GM23338 (cell line): ENCODE measurements at regions not wholly inside any gene's neighbourhood (a gene's known extent, or its start where the extent isn't known, plus 50 kb on each side); places are given as distances from the start of the nearest gene placed in this dataset.

ENCODE experiments used
- ATAC-seq: fragments of 200-7000 bp; cut with Tn5 transposase; 3 replicates; pipeline ENCODE4 v1.9.1; 2020
- DNase-seq: peaks from one replicate; pipeline ENCODE4 v3.0.0-alpha.2; 2015; ENCODE audit warnings: low spot score
- H2AFZ ChIP-seq: fragments of 200-600 bp; sonication (generic); 2 replicates; pipeline ENCODE4 v1.8.0; 2016; ENCODE audit warnings: antibody characterized with exemption, mild to moderate bottlenecking, moderate library complexity
- H3F3A ChIP-seq: fragments of 200-600 bp; sonication (generic); replicated peaks from 2 replicates; pipeline ENCODE4 v1.8.0; 2017; ENCODE audit warnings: antibody characterized with exemption, mixed run types, low read depth
- H3K27ac ChIP-seq: fragments of 200-600 bp; sonication (generic); 2 replicates; pipeline ENCODE4 v1.6.1; 2016; ENCODE audit warnings: low read depth
- H3K27me3 ChIP-seq: fragments of 200-600 bp; sonication (generic); 2 replicates; pipeline ENCODE4 v1.8.0; 2016; ENCODE audit warnings: mild to moderate bottlenecking, mixed run types, moderate library complexity; ENCODE audit not compliant: insufficient read depth
- H3K36me3 ChIP-seq: fragments of 200-600 bp; sonication (generic); 2 replicates; pipeline ENCODE4 v1.8.0; 2016; ENCODE audit warnings: mild to moderate bottlenecking; ENCODE audit not compliant: insufficient read depth
- H3K4me1 ChIP-seq: fragments of 200-600 bp; sonication (generic); 2 replicates; pipeline ENCODE4 v1.8.0; 2016; ENCODE audit warnings: mild to moderate bottlenecking, moderate library complexity; ENCODE audit not compliant: insufficient read depth
- H3K4me2 ChIP-seq: fragments of 200-600 bp; sonication (generic); 2 replicates; pipeline ENCODE4 v1.7.1; 2017; ENCODE audit warnings: mixed run types
- H3K4me3 ChIP-seq: fragments of 200-600 bp; sonication (generic); 2 replicates; pipeline ENCODE4 v1.6.1; 2016; ENCODE audit warnings: mixed run types
- H3K79me2 ChIP-seq: fragments of 200-600 bp; sonication (generic); replicated peaks from 2 replicates; pipeline ENCODE4 v1.8.0; 2017; ENCODE audit warnings: mild to moderate bottlenecking; ENCODE audit not compliant: insufficient read depth
- H3K9me2 ChIP-seq: fragments of 200-600 bp; sonication (generic); 2 replicates; pipeline ENCODE4 v1.8.0; 2017; ENCODE audit not compliant: insufficient read depth
- H4K20me1 ChIP-seq: fragments of 200-600 bp; sonication (generic); replicated peaks from 2 replicates; pipeline ENCODE4 v1.8.0; 2017; ENCODE audit warnings: mild to moderate bottlenecking; ENCODE audit not compliant: insufficient read depth
- H3K27ac Mint-ChIP-seq: 2 replicates; pipeline ENCODE4 v1.8.0; 2020; ENCODE audit warnings: inconsistent platforms, mild to moderate bottlenecking, moderate library complexity, mixed read lengths
- H3K27me3 Mint-ChIP-seq: 3 replicates; pipeline ENCODE4 v1.8.0; 2022; ENCODE audit warnings: low read depth, mild to moderate bottlenecking, moderate library complexity, mixed read lengths, inconsistent platforms; ENCODE audit not compliant: insufficient read depth, poor library complexity
- H3K36me3 Mint-ChIP-seq: 3 replicates; pipeline ENCODE4 v1.8.0; 2021; ENCODE audit warnings: low read depth, mild to moderate bottlenecking, inconsistent platforms, moderate library complexity, mixed read lengths
- H3K4me1 Mint-ChIP-seq: 3 replicates; pipeline ENCODE4 v1.8.0; 2020; ENCODE audit warnings: mild to moderate bottlenecking, inconsistent platforms, mixed read lengths
- H3K4me3 Mint-ChIP-seq: 3 replicates; pipeline ENCODE4 v1.8.0; 2021; ENCODE audit warnings: moderate library complexity, mild to moderate bottlenecking, inconsistent platforms, mixed read lengths
- H3K9me3 Mint-ChIP-seq: 3 replicates; pipeline ENCODE4 v1.8.0; 2020; ENCODE audit warnings: moderate library complexity, mild to moderate bottlenecking, inconsistent platforms, mixed read lengths
- CREB1 ChIP-seq: fragments of 250-450 bp; sonication (Bioruptor Pico); IDR thresholded peaks from 2 replicates; pipeline ENCODE4 v1.5.0; 2020; ENCODE audit warnings: low read depth, mild to moderate bottlenecking, moderate library complexity
- EZH2 ChIP-seq: fragments of 200-600 bp; sonication (generic); IDR thresholded peaks from one replicate; pipeline ENCODE4 v1.8.0; 2017; ENCODE audit warnings: antibody characterized with exemption, mild to moderate bottlenecking, low read depth; ENCODE audit not compliant: unreplicated experiment
- JUNB ChIP-seq: IDR thresholded peaks from one replicate; pipeline ENCODE4 v1.6.1; 2016; ENCODE audit warnings: antibody characterized with exemption; ENCODE audit not compliant: unreplicated experiment
- POLR2AphosphoS5 ChIP-seq: IDR thresholded peaks from 2 replicates; pipeline ENCODE4 v1.6.1; 2016; ENCODE audit warnings: antibody characterized with exemption, low read depth
- STAT1 ChIP-seq: IDR thresholded peaks from one replicate; pipeline ENCODE4 v1.6.1; 2016; ENCODE audit warnings: antibody characterized with exemption; ENCODE audit not compliant: unreplicated experiment
- ZNF331 ChIP-seq: fragments of 250-450 bp; sonication (Bioruptor Pico); IDR thresholded peaks from 2 replicates; pipeline ENCODE4 v1.5.0; 2020; ENCODE audit warnings: low read depth, mild to moderate bottlenecking, moderate library complexity
- TF ChIP-seq, protein P1 (sequence below): fragments of 250-450 bp; sonication (Bioruptor Pico); IDR thresholded peaks from 2 replicates; pipeline ENCODE4 v1.5.0; 2020; ENCODE audit warnings: mild to moderate bottlenecking, moderate library complexity
- TF ChIP-seq, protein P2 (sequence below): IDR thresholded peaks from one replicate; pipeline ENCODE4 v1.6.1; 2018; ENCODE audit warnings: antibody characterized with exemption; ENCODE audit not compliant: unreplicated experiment
- TF ChIP-seq, protein P3 (sequence below): IDR thresholded peaks from 2 replicates; pipeline ENCODE4 v1.6.1; 2016; ENCODE audit warnings: antibody characterized with exemption

DNA sequence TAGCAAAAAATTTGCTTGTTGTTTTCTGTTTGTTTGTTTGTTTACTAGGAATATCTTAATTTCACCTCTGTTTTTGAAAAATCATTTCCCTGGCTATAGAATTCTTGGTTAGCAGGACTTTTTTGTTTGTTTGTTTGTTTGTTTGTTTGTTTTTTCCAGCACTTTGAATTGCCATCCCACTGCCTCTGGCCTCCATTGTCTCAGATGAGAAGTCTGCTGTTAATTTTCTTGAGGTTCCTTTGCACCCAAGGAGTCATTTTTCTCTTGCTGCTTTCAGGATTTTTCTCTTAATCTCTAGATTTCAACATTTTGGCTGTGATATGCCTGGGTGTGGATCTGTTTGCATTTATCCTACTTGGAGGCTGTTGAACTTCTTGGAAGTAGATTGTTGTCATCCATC, 105.7 kb downstream of the FOXL3 start (continued):
- TF ChIP-seq, protein P1, sequence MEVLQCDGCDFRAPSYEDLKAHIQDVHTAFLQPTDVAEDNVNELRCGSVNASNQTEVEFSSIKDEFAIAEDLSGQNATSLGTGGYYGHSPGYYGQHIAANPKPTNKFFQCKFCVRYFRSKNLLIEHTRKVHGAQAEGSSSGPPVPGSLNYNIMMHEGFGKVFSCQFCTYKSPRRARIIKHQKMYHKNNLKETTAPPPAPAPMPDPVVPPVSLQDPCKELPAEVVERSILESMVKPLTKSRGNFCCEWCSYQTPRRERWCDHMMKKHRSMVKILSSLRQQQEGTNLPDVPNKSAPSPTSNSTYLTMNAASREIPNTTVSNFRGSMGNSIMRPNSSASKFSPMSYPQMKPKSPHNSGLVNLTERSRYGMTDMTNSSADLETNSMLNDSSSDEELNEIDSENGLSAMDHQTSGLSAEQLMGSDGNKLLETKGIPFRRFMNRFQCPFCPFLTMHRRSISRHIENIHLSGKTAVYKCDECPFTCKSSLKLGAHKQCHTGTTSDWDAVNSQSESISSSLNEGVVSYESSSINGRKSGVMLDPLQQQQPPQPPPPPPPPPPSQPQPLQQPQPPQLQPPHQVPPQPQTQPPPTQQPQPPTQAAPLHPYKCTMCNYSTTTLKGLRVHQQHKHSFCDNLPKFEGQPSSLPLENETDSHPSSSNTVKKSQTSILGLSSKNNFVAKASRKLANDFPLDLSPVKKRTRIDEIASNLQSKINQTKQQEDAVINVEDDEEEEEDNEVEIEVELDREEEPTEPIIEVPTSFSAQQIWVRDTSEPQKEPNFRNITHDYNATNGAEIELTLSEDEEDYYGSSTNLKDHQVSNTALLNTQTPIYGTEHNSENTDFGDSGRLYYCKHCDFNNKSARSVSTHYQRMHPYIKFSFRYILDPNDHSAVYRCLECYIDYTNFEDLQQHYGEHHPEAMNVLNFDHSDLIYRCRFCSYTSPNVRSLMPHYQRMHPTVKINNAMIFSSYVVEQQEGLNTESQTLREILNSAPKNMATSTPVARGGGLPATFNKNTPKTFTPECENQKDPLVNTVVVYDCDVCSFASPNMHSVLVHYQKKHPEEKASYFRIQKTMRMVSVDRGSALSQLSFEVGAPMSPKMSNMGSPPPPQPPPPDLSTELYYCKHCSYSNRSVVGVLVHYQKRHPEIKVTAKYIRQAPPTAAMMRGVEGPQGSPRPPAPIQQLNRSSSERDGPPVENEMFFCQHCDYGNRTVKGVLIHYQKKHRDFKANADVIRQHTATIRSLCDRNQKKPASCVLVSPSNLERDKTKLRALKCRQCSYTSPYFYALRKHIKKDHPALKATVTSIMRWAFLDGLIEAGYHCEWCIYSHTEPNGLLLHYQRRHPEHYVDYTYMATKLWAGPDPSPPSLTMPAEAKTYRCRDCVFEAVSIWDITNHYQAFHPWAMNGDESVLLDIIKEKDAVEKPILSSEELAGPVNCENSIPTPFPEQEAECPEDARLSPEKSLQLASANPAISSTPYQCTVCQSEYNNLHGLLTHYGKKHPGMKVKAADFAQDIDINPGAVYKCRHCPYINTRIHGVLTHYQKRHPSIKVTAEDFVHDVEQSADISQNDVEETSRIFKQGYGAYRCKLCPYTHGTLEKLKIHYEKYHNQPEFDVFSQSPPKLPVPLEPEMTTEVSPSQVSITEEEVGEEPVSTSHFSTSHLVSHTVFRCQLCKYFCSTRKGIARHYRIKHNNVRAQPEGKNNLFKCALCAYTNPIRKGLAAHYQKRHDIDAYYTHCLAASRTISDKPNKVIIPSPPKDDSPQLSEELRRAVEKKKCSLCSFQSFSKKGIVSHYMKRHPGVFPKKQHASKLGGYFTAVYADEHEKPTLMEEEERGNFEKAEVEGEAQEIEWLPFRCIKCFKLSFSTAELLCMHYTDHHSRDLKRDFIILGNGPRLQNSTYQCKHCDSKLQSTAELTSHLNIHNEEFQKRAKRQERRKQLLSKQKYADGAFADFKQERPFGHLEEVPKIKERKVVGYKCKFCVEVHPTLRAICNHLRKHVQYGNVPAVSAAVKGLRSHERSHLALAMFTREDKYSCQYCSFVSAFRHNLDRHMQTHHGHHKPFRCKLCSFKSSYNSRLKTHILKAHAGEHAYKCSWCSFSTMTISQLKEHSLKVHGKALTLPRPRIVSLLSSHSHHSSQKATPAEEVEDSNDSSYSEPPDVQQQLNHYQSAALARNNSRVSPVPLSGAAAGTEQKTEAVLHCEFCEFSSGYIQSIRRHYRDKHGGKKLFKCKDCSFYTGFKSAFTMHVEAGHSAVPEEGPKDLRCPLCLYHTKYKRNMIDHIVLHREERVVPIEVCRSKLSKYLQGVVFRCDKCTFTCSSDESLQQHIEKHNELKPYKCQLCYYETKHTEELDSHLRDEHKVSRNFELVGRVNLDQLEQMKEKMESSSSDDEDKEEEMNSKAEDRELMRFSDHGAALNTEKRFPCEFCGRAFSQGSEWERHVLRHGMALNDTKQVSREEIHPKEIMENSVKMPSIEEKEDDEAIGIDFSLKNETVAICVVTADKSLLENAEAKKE (CRISPR knock-in tag): no peak
- TF ChIP-seq JUNB (no peak), POLR2AphosphoS5 (no peak), CREB1 (no peak)

DNA sequence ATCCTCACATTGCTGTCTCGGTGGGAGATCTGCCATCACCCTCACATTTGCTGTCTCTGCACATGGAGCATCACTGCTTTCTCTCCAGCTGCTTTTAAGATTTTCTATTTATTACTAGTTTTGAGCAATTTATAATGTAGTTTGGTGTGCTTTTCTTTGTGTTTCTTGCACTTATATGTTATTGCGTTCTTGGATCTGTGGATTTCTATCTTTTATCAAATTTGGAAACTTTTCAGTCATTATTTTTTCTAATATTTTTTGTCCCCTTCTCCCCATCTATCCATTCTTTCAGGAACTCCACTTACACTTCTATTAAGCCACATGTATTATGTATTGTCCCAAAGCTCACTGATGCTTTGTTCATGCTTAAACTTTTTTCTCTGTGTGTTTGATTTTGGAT, 108.9 kb downstream of the FOXL3 start:
- DNase-seq (no peak), ATAC-seq (no peak)
- H3K4me1 Mint-ChIP-seq: no peaks in the 10 kb centered on the region
- TF ChIP-seq ZNF331 (no peak), STAT1 (no peak), EZH2 (no peak), CREB1 (no peak)
- TF ChIP-seq, protein P2, sequence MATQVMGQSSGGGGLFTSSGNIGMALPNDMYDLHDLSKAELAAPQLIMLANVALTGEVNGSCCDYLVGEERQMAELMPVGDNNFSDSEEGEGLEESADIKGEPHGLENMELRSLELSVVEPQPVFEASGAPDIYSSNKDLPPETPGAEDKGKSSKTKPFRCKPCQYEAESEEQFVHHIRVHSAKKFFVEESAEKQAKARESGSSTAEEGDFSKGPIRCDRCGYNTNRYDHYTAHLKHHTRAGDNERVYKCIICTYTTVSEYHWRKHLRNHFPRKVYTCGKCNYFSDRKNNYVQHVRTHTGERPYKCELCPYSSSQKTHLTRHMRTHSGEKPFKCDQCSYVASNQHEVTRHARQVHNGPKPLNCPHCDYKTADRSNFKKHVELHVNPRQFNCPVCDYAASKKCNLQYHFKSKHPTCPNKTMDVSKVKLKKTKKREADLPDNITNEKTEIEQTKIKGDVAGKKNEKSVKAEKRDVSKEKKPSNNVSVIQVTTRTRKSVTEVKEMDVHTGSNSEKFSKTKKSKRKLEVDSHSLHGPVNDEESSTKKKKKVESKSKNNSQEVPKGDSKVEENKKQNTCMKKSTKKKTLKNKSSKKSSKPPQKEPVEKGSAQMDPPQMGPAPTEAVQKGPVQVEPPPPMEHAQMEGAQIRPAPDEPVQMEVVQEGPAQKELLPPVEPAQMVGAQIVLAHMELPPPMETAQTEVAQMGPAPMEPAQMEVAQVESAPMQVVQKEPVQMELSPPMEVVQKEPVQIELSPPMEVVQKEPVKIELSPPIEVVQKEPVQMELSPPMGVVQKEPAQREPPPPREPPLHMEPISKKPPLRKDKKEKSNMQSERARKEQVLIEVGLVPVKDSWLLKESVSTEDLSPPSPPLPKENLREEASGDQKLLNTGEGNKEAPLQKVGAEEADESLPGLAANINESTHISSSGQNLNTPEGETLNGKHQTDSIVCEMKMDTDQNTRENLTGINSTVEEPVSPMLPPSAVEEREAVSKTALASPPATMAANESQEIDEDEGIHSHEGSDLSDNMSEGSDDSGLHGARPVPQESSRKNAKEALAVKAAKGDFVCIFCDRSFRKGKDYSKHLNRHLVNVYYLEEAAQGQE: no peak
- TF ChIP-seq, protein P3, sequence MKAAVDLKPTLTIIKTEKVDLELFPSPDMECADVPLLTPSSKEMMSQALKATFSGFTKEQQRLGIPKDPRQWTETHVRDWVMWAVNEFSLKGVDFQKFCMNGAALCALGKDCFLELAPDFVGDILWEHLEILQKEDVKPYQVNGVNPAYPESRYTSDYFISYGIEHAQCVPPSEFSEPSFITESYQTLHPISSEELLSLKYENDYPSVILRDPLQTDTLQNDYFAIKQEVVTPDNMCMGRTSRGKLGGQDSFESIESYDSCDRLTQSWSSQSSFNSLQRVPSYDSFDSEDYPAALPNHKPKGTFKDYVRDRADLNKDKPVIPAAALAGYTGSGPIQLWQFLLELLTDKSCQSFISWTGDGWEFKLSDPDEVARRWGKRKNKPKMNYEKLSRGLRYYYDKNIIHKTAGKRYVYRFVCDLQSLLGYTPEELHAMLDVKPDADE: no peak

More for the DNA sequence above, 108.9 kb downstream of the FOXL3 start:
- H3K4me1 ChIP-seq: no peaks in the 10 kb centered on the region
- H3K27me3 ChIP-seq: 0 out of 2 replicates have a peak, but pooled peaks cover 3% of the 10 kb centered on the region
- peaks cover 9% of the 10 kb centered on the region for H3K27me3 Mint-ChIP-seq
- peaks cover 34% of the 10 kb centered on the region for H3K36me3 Mint-ChIP-seq
- no peak overlapping the region for H2AFZ ChIP-seq
- no peak overlapping the region for H3K27ac Mint-ChIP-seq
- H3K79me2 ChIP-seq: no peaks in the 10 kb centered on the region
- no peaks in the 10 kb centered on the region for H3F3A ChIP-seq
- H3K27ac ChIP-seq: no peak overlapping the region
- H3K4me3 Mint-ChIP-seq: no peak overlapping the region
- no peak overlapping the region for H3K4me2 ChIP-seq
- no peaks in the 10 kb centered on the region for H3K9me2 ChIP-seq
- H3K4me3 ChIP-seq: no peak overlapping the region
- H3K36me3 ChIP-seq: no peaks in the 10 kb centered on the region; the same call in 1 of the 2 replicates
- H4K20me1 ChIP-seq: no peaks in the 10 kb centered on the region
- peaks cover 73% of the 10 kb centered on the region for H3K9me3 Mint-ChIP-seq
